Keratinocyte (primary cell): ENCODE measurements at regions not wholly inside any gene's neighbourhood (a gene's known extent, or its start where the extent isn't known, plus 50 kb on each side); places are given as distances from the start of the nearest gene placed in this dataset.

Experiments
- DNase-seq: peaks from one replicate; pipeline ENCODE4 v3.0.0-alpha.2; 2011; ENCODE audit warnings: low read depth, missing footprints, low spot score
- FAIRE-seq: peaks from 2 replicates; lab custom pipeline; 2011; peaks lifted over from hg19 to GRCh38; lab: Jason Lieb, UNC
- H2AFZ ChIP-seq: 2 replicates; pipeline ENCODE4 v1.6.0; 2012; ENCODE audit warnings: low read length, control low read depth, inconsistent platforms; ENCODE audit not compliant: control insufficient read depth
- H3K27ac ChIP-seq: 2 replicates; pipeline ENCODE4 v1.5.1; 2011; ENCODE audit warnings: low read length; ENCODE audit not compliant: control insufficient read depth, insufficient read depth
- H3K27me3 ChIP-seq: 3 replicates; pipeline ENCODE4 v1.6.0; 2011; ENCODE audit warnings: low read length; ENCODE audit not compliant: control insufficient read depth, insufficient read depth; ENCODE audit errors: extremely low read depth
- H3K36me3 ChIP-seq, 2 experiments: 2 replicates in 1 of 2; 3 replicates in 1 of 2; pipeline ENCODE4 v1.5.1; 2011; ENCODE audit warnings: low read length in 2 of 2, mild to moderate bottlenecking in 1 of 2; ENCODE audit not compliant: control insufficient read depth in 2 of 2, insufficient read depth in 2 of 2; ENCODE audit errors: extremely low read depth in 1 of 2
- H3K4me1 ChIP-seq: 3 replicates; pipeline ENCODE4 v1.5.1; 2011; ENCODE audit warnings: low read length; ENCODE audit not compliant: control insufficient read depth, insufficient read depth; ENCODE audit errors: extremely low read depth
- H3K4me2 ChIP-seq: 3 replicates; pipeline ENCODE4 v1.6.0; 2011; ENCODE audit warnings: low read depth, low read length; ENCODE audit not compliant: control insufficient read depth, insufficient read depth; ENCODE audit errors: extremely low read depth
- H3K4me3 ChIP-seq, 3 experiments: fragments of 200-600 bp in 1 of 3; sonication (generic) in 1 of 3; 2 replicates in 2 of 3; 3 replicates in 1 of 3; pipeline ENCODE4 v1.5.1; 2011 to 2016; ENCODE audit warnings: low read length in 3 of 3, mild to moderate bottlenecking in 3 of 3, control low read depth in 2 of 3, inconsistent platforms in 1 of 3, low read depth in 1 of 3, mixed read lengths in 1 of 3, mixed run types in 1 of 3, moderate library complexity in 1 of 3; ENCODE audit not compliant: control insufficient read depth in 2 of 3, insufficient read depth in 2 of 3; ENCODE audit errors: extremely low read depth in 1 of 3
- H3K79me2 ChIP-seq: 2 replicates; pipeline ENCODE4 v1.6.0; 2012; ENCODE audit warnings: low read length; ENCODE audit not compliant: control insufficient read depth, insufficient read depth
- H3K9ac ChIP-seq: 3 replicates; pipeline ENCODE4 v1.6.0; 2011; ENCODE audit warnings: low read length; ENCODE audit not compliant: control insufficient read depth, insufficient read depth; ENCODE audit errors: extremely low read depth
- H3K9me1 ChIP-seq: 3 replicates; pipeline ENCODE4 v1.6.0; 2011; ENCODE audit warnings: low read length; ENCODE audit not compliant: control insufficient read depth, insufficient read depth; ENCODE audit errors: extremely low read depth
- H3K9me3 ChIP-seq: 2 replicates; pipeline ENCODE4 v1.5.1; 2012; ENCODE audit warnings: low read depth, low read length; ENCODE audit not compliant: control insufficient read depth
- H4K20me1 ChIP-seq: 3 replicates; pipeline ENCODE4 v1.6.0; 2011; ENCODE audit warnings: low read length; ENCODE audit not compliant: control insufficient read depth, insufficient read depth; ENCODE audit errors: extremely low read depth
- CTCF ChIP-seq, 3 experiments: IDR thresholded peaks in 1 of 3; conservative IDR thresholded peaks in 1 of 3; optimal IDR thresholded peaks in 1 of 3; 2 replicates in 2 of 3; 3 replicates in 1 of 3; pipeline versions ENCODE3 to v1.5.1; 2011; ENCODE audit warnings: low read length in 3 of 3, mild to moderate bottlenecking in 3 of 3, moderate library complexity in 2 of 3, control low read depth in 1 of 3, inconsistent platforms in 1 of 3; ENCODE audit not compliant: insufficient read depth in 2 of 3; ENCODE audit errors: extremely low read depth in 1 of 3
- EZH2 ChIP-seq: IDR thresholded peaks from one replicate; pipeline ENCODE4 v1.6.1; 2012; ENCODE audit warnings: inconsistent platforms, mild to moderate bottlenecking, low read length, moderate library complexity
- dilution Hi-C: fragments of 300-500 bp; cut with MboI; formaldehyde crosslinking; loops from one replicate; pipeline ENCODE4 v1.7.0; 2020; ENCODE audit warnings: low sequenced_read_pairs; ENCODE audit not compliant: extremely low pct_ligation_motif_present

- Histone ChIP-seq H3K79me2 (no peaks in the 10 kb centered on the region), H3K4me1 (no peaks in the 10 kb centered on the region), H3K4me3 (no peak overlapping the region), H3K27ac (no peak overlapping the region), H4K20me1 (no peaks in the 10 kb centered on the region), H3K36me3 (no peaks in the 10 kb centered on the region), H3K4me2 (no peak overlapping the region), H3K9me1 (no peaks in the 10 kb centered on the region), H2AFZ (no peak overlapping the region), H3K27me3 (no peaks in the 10 kb centered on the region), H3K9me3 (no peaks in the 10 kb centered on the region), H3K9ac (no peak overlapping the region)
- FAIRE-seq, result no peak
- DNase-seq, result no peak
- dilution Hi-C loops, result no loop called here
- no peak for TF ChIP-seq CTCF (optimal IDR thresholded peaks at IDR 0.05 in 1 of 3, IDR thresholded peaks at IDR 0.05 in 1 of 3, conservative IDR thresholded peaks at IDR 0.05 in 1 of 3; ENCODE audit: extremely low read depth in 1 of 3, insufficient read depth in 2 of 3, low read length in 3 of 3)
- no peak for TF ChIP-seq EZH2
Measured at GRCh38 chr3:21042184-21042583, 708.8 kb downstream of the ZNF385D start.

- no peaks in the 10 kb centered on the region for H3K27me3 ChIP-seq
- no peaks in the 10 kb centered on the region for H3K9me3 ChIP-seq
- DNase-seq, result no peak
- H2AFZ ChIP-seq, result no peak overlapping the region
- H4K20me1 ChIP-seq, result no peaks in the 10 kb centered on the region
- H3K27ac ChIP-seq, result no peak overlapping the region
- dilution Hi-C loops, result no loop called here
- no peaks in the 10 kb centered on the region for H3K36me3 ChIP-seq
- TF ChIP-seq CTCF (optimal IDR thresholded peaks at IDR 0.05 in 1 of 3, IDR thresholded peaks at IDR 0.05 in 1 of 3, conservative IDR thresholded peaks at IDR 0.05 in 1 of 3; ENCODE audit: extremely low read depth in 1 of 3, insufficient read depth in 2 of 3, low read length in 3 of 3), result no peak
- TF ChIP-seq EZH2, result no peak
- H3K4me3 ChIP-seq, result no peak overlapping the region
- H3K9ac ChIP-seq, result no peak overlapping the region
- H3K4me1 ChIP-seq, result no peaks in the 10 kb centered on the region
- H3K4me2 ChIP-seq, result no peak overlapping the region
- FAIRE-seq, result no peak
- H3K9me1 ChIP-seq, result no peaks in the 10 kb centered on the region
- no peaks in the 10 kb centered on the region for H3K79me2 ChIP-seq
Measured at GRCh38 chr3:21041621-21042020, 709.4 kb downstream of the ZNF385D start.
